ENCODE measurements at regions not wholly inside any gene's neighbourhood (a gene's known extent, or its start where the extent isn't known, plus 50 kb on each side); places are given as distances from the start of the nearest gene placed in this dataset.

DNA sequence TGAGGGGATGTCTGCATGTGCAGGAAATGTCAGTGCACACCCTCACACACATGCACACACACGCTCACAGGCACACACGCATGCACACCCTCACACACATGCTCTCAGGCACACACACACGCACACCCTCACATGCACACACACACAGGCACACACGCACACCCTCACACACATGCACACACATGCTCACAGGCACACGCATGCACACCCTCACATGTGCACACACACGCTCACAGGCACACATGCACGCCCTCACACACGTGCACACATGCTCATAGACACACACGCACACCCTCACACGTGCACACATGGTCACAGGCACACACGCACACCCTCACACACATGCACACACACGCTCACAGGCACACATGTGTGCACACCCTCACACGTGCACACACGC lies 77.6 kb upstream of the ZNF469 start:
- Histone ChIP-seq H3K36me3 (ENCODE audit: control insufficient read depth in 1 of 2, insufficient read depth in 2 of 2, low read depth in 1 of 2, low read length in 2 of 2) (no peaks in the 10 kb centered on the region), H3K4me3 (ENCODE audit: insufficient read depth in 1 of 2, low read depth in 1 of 2, low read length in 2 of 2) (peak overlapping the region in 1 of 2 experiments; percentile 21), H3K27me3 (ENCODE audit: control insufficient read depth in 1 of 2, insufficient read depth in 1 of 2, low read length in 2 of 2) (no peaks in the 10 kb centered on the region), H3K14ac (ENCODE audit: low read length in 2 of 2) (peak overlapping the region in 1 of 2 experiments; percentile 96), H2BK5ac (ENCODE audit: low read depth, low read length, poor library complexity, severe bottlenecking) (no peak overlapping the region), H2AK5ac (ENCODE audit: low read length, severe bottlenecking) (no peak overlapping the region), H3K27ac (ENCODE audit: low read length, poor library complexity, severe bottlenecking) (peak overlapping the region; percentile 78), H4K8ac (ENCODE audit: low read length) (peak overlapping the region; percentile 30), H2BK120ac (ENCODE audit: low read depth, low read length) (peak overlapping the region; percentile 87), H3K18ac (ENCODE audit: low read depth in 1 of 2, low read length in 2 of 2) (peak overlapping the region; percentile 89 to 90), H3K79me1 (replicated peaks; ENCODE audit: low read length, poor library complexity, severe bottlenecking) (no peaks in the 10 kb centered on the region), H4K91ac (ENCODE audit: low read length) (peak overlapping the region; percentile 86), H3K4ac (ENCODE audit: low read depth in 1 of 2, low read length in 2 of 2) (peak overlapping the region; percentile 5 to 16), H2AFZ (ENCODE audit: low read depth, low read length) (no peak overlapping the region), H3K9ac (ENCODE audit: low read length) (peak overlapping the region; percentile 70), H3K9me3 (ENCODE audit: control insufficient read depth, low read length) (no peaks in the 10 kb centered on the region), H2BK15ac (ENCODE audit: low read depth, poor library complexity, severe bottlenecking) (no peak overlapping the region), H2BK12ac (ENCODE audit: low read length in 2 of 2) (peak overlapping the region in 1 of 2 experiments; percentile 85), H3K23ac (ENCODE audit: low read length in 2 of 2) (no peak overlapping the region), H3K4me2 (ENCODE audit: low read length, poor library complexity, severe bottlenecking) (no peak overlapping the region), H3K4me1 (ENCODE audit: control insufficient read depth, insufficient read depth, low read depth, low read length) (peaks cover 37% of the 10 kb centered on the region)
- 96% methylated on average over 14 of the region's 14 CpGs for WGBS
- DNase-seq: no peak

DNA sequence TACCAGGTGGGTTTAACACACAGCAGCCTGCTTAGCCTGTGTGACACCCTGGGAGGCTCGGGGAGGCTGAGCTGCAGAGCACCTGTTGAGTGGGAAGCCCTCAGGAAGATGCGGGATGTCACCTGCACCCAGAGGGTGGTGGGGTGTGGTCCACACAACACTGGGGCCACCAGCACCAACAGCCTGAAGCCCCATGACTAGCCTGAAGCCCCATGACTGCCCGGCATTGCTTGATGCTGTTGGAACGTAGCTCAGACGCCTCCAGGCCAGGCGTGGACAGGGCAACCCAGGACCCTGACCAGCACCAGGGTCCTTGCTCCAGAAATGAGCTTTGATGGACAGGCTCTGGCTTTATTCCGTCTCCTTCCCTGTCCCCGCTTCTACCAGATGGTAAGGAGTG lies 76.3 kb upstream of the ZNF469 start:
- Histone ChIP-seq H3K36me3 (ENCODE audit: control insufficient read depth in 1 of 2, insufficient read depth in 2 of 2, low read depth in 1 of 2, low read length in 2 of 2) (no peaks in the 10 kb centered on the region), H2AFZ (ENCODE audit: low read depth, low read length) (no peak overlapping the region), H3K27ac (ENCODE audit: low read length, poor library complexity, severe bottlenecking) (peak overlapping the region; percentile 87), H3K4me3 (ENCODE audit: insufficient read depth in 1 of 2, low read depth in 1 of 2, low read length in 2 of 2) (peak overlapping the region in 1 of 2 experiments; percentile 34), H4K8ac (ENCODE audit: low read length) (peak overlapping the region; percentile 62), H3K9me3 (ENCODE audit: control insufficient read depth, low read length) (no peaks in the 10 kb centered on the region), H2BK15ac (ENCODE audit: low read depth, poor library complexity, severe bottlenecking) (peak overlapping the region; percentile 85), H3K14ac (ENCODE audit: low read length in 2 of 2) (peak overlapping the region; percentile 39 to 96), H2AK5ac (ENCODE audit: low read length, severe bottlenecking) (peak overlapping the region; percentile 61), H3K23ac (ENCODE audit: low read length in 2 of 2) (peak overlapping the region in 1 of 2 experiments; percentile 19), H3K27me3 (ENCODE audit: control insufficient read depth in 1 of 2, insufficient read depth in 1 of 2, low read length in 2 of 2) (no peaks in the 10 kb centered on the region), H4K91ac (ENCODE audit: low read length) (peak overlapping the region; percentile 86), H2BK12ac (ENCODE audit: low read length in 2 of 2) (peak overlapping the region; percentile 71 to 85), H3K4me2 (ENCODE audit: low read length, poor library complexity, severe bottlenecking) (no peak overlapping the region), H3K4ac (ENCODE audit: low read depth in 1 of 2, low read length in 2 of 2) (peak overlapping the region; percentile 91 to 94), H3K4me1 (ENCODE audit: control insufficient read depth, insufficient read depth, low read depth, low read length) (peaks cover 40% of the 10 kb centered on the region), H2BK5ac (ENCODE audit: low read depth, low read length, poor library complexity, severe bottlenecking) (peak overlapping the region; percentile 31), H3K9ac (ENCODE audit: low read length) (peak overlapping the region; percentile 69), H2BK120ac (ENCODE audit: low read depth, low read length) (peak overlapping the region; percentile 94), H3K79me1 (replicated peaks; ENCODE audit: low read length, poor library complexity, severe bottlenecking) (no peaks in the 10 kb centered on the region), H3K18ac (ENCODE audit: low read depth in 1 of 2, low read length in 2 of 2) (peak overlapping the region; percentile 87 to 89)
- DNase-seq: no peak
- 83% methylated on average over 6 of the region's 8 CpGs for WGBS

DNA sequence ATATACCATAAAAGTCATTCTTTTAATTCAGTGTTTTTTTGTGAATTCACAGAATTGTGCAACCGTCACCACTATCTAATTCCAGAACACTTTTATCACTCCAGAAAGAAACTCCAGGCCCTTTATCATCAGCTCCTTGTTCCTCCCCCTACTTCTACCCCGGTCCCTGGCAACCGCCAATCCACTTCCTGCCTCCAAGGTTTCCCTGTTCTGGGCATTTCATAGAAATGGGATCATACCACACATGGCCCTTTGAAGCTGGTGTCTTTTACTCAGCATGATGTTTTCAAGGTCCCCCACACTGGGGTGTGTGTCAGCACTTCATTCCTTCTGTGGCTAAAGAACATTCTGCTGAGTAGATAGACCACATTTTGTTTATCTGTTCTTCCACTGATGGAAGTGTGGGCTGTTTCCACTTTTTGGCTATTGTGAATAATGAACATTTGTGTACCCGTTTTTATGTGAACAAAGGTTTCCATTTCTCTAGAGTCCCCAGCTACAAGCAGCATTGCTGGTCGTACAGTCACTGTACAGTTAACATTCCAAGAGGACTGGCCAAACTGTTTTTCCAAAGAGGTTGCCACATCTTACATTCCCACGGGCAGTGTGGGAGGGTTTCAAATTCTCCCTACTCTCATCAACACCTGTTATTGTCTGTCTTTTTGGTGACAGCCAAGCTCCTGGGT lies 75.8 kb upstream of the ZNF469 start:
- Histone ChIP-seq H4K91ac (ENCODE audit: low read length) (no peak overlapping the region), H3K4me2 (ENCODE audit: low read length, poor library complexity, severe bottlenecking) (no peak overlapping the region), H3K18ac (ENCODE audit: low read depth in 1 of 2, low read length in 2 of 2) (peak overlapping the region; percentile 37 to 65), H2BK120ac (ENCODE audit: low read depth, low read length) (no peak overlapping the region), H3K79me1 (replicated peaks; ENCODE audit: low read length, poor library complexity, severe bottlenecking) (no peaks in the 10 kb centered on the region), H3K9me3 (ENCODE audit: control insufficient read depth, low read length) (peaks cover under 1% of the 10 kb centered on the region), H2BK12ac (ENCODE audit: low read length in 2 of 2) (peak overlapping the region; percentile 31 to 37), H3K9ac (ENCODE audit: low read length) (peak overlapping the region; percentile 69), H3K23ac (ENCODE audit: low read length in 2 of 2) (no peak overlapping the region), H2BK5ac (ENCODE audit: low read depth, low read length, poor library complexity, severe bottlenecking) (no peak overlapping the region), H3K27ac (ENCODE audit: low read length, poor library complexity, severe bottlenecking) (peak overlapping the region; percentile 87), H3K4me3 (ENCODE audit: insufficient read depth in 1 of 2, low read depth in 1 of 2, low read length in 2 of 2) (peak overlapping the region in 1 of 2 experiments; percentile 34), H2BK15ac (ENCODE audit: low read depth, poor library complexity, severe bottlenecking) (no peak overlapping the region), H3K4ac (ENCODE audit: low read depth in 1 of 2, low read length in 2 of 2) (no peak overlapping the region), H2AK5ac (ENCODE audit: low read length, severe bottlenecking) (no peak overlapping the region), H2AFZ (ENCODE audit: low read depth, low read length) (no peak overlapping the region), H3K27me3 (ENCODE audit: control insufficient read depth in 1 of 2, insufficient read depth in 1 of 2, low read length in 2 of 2) (no peaks in the 10 kb centered on the region), H3K36me3 (ENCODE audit: control insufficient read depth in 1 of 2, insufficient read depth in 2 of 2, low read depth in 1 of 2, low read length in 2 of 2) (no peaks in the 10 kb centered on the region), H3K14ac (ENCODE audit: low read length in 2 of 2) (no peak overlapping the region), H4K8ac (ENCODE audit: low read length) (no peak overlapping the region), H3K4me1 (ENCODE audit: control insufficient read depth, insufficient read depth, low read depth, low read length) (peaks cover 38% of the 10 kb centered on the region)
- DNase-seq: peak; percentile 99
- 8% methylated on average over 5 of the region's 6 CpGs for WGBS

DNA sequence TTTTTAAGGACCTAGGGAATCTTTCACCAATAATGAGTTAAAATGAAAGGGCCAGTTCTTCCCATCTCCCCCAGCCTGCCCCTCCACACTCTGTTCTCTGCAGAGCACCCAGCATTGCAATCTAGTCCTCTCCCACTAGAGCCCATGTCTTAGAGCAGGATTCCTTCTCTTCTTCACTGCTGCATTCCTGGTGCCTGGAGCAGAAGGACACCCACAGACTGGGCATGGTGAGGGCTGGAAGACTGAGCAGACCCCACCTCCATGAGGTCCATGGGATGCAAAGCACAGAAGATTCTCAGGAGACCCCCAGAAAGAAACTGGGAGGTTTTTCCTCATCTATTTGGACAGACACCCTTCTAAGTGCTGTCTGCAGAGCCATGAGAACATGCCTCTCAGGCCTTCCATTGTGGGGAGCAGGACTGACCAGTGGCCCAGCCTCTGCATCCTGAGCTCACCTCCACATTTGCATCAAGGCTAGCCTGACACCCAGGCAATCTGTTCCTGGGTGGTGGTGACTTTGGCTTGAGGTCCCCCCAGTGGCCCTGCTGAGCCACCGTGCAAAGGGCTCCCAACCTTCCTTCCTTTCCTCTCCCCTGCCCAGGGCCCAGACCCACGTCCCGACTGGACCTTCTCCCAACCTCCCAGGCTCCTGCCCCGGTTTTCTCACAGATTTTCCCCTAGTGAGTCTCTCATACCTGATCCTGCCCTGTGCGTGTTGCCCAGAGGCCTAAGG lies 74.2 kb upstream of the ZNF469 start:
- Histone ChIP-seq H3K4ac (ENCODE audit: low read depth in 1 of 2, low read length in 2 of 2) (peak overlapping the region; percentile 42 to 43), H3K4me2 (ENCODE audit: low read length, poor library complexity, severe bottlenecking) (no peak overlapping the region), H3K18ac (ENCODE audit: low read depth in 1 of 2, low read length in 2 of 2) (peak overlapping the region; percentile 43 to 73), H2BK12ac (ENCODE audit: low read length in 2 of 2) (peak overlapping the region; percentile 34 to 84), H3K79me1 (replicated peaks; ENCODE audit: low read length, poor library complexity, severe bottlenecking) (no peaks in the 10 kb centered on the region), H4K91ac (ENCODE audit: low read length) (peak overlapping the region; percentile 29), H2BK120ac (ENCODE audit: low read depth, low read length) (no peak overlapping the region), H3K36me3 (ENCODE audit: control insufficient read depth in 1 of 2, insufficient read depth in 2 of 2, low read depth in 1 of 2, low read length in 2 of 2) (no peaks in the 10 kb centered on the region), H3K27ac (ENCODE audit: low read length, poor library complexity, severe bottlenecking) (peak overlapping the region; percentile 5), H2AK5ac (ENCODE audit: low read length, severe bottlenecking) (peak overlapping the region; percentile 69), H3K14ac (ENCODE audit: low read length in 2 of 2) (peak overlapping the region in 1 of 2 experiments; percentile 89), H2BK5ac (ENCODE audit: low read depth, low read length, poor library complexity, severe bottlenecking) (no peak overlapping the region), H4K8ac (ENCODE audit: low read length) (peak overlapping the region; percentile 29), H3K9ac (ENCODE audit: low read length) (no peak overlapping the region), H3K4me1 (ENCODE audit: control insufficient read depth, insufficient read depth, low read depth, low read length) (peaks cover 38% of the 10 kb centered on the region), H2BK15ac (ENCODE audit: low read depth, poor library complexity, severe bottlenecking) (peak overlapping the region; percentile 33), H3K27me3 (ENCODE audit: control insufficient read depth in 1 of 2, insufficient read depth in 1 of 2, low read length in 2 of 2) (no peaks in the 10 kb centered on the region), H3K23ac (ENCODE audit: low read length in 2 of 2) (peak overlapping the region in 1 of 2 experiments; percentile 27), H3K4me3 (ENCODE audit: insufficient read depth in 1 of 2, low read depth in 1 of 2, low read length in 2 of 2) (no peak overlapping the region), H3K9me3 (ENCODE audit: control insufficient read depth, low read length) (peaks cover 4% of the 10 kb centered on the region), H2AFZ (ENCODE audit: low read depth, low read length) (no peak overlapping the region)
- DNase-seq: no peak
- 93% methylated on average over 5 of the region's 5 CpGs for WGBS
